ENCODE measurements at regions not wholly inside any gene's neighbourhood (a gene's known extent, or its start where the extent isn't known, plus 50 kb on each side); places are given as distances from the start of the nearest gene placed in this dataset.

DNA sequence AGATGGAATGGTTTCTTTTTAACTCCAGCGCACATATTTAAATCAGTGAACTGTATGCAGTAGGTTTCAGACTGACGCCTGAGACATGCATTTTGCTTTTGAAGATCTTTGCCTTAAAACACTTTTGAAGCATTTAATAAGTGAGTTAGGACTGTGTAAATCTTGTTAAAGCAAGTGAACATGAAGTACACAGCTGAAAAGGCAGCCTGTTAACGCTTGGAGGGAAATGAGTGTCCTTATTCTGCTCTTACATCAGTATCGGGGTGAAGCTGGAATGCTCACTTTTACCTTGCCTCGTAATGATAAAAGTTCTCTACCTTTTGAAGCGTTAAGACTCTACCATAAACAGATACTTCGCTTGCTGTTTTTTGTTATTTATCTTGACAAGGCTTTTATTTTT, 552.2 kb downstream of the ZNF608 start (continued):
- no peak for TF ChIP-seq GTF2E2 (tag; IDR thresholded peaks at IDR 0.05)

DNA sequence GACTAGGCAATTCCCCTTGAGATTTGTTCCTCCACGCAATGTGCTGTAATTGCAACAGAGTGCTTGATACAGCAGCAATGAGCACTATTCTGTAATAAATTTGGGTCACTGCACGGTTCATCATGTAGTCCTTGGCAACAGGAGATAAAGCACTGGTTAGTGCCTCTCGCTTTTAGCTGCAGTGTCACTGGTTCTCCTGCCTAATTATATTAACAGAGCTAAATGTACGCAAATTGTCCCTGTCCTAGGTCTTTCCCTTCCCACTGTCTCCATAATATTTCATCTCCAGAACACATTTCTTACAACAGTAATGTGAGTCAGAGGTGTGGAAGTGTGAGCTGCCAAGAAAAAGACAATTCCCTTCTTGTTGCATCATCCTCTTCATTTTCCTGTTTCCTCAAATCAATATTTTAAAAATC, 553.1 kb downstream of the ZNF608 start:
- DNase-seq (ENCODE audit: extremely low read depth in 1 of 4, low spot score in 3 of 4) (no peak), FAIRE-seq (no peak), ATAC-seq (no peak)
- Histone ChIP-seq H3K9ac (ENCODE audit: insufficient read depth in 1 of 2, low read depth in 2 of 2, low read length in 2 of 2) (no peak overlapping the region), H3K4me3 (no peak overlapping the region), H3K79me2 (ENCODE audit: control insufficient read depth, insufficient read depth, low read length) (no peaks in the 10 kb centered on the region), H3K4me1 (replicated peaks in 1 of 2; ENCODE audit: control insufficient read depth in 2 of 2, insufficient read depth in 2 of 2, low read length in 2 of 2) (no peaks in the 10 kb centered on the region), H3K9me1 (ENCODE audit: control insufficient read depth, insufficient read depth, low read length) (no peaks in the 10 kb centered on the region), H3K4me2 (ENCODE audit: insufficient read depth, low read length) (no peak overlapping the region), H3K27me3 (ENCODE audit: control insufficient read depth in 2 of 2, insufficient read depth in 2 of 2, low read length in 2 of 2) (no peaks in the 10 kb centered on the region), H4K20me1 (replicated peaks; ENCODE audit: control insufficient read depth, insufficient read depth, low read length) (no peaks in the 10 kb centered on the region), H3K27ac (ENCODE audit: extremely low read depth, low read depth, low read length) (no peak overlapping the region), H3K9me3 (replicated peaks; ENCODE audit: control insufficient read depth, insufficient read depth, low read depth, low read length) (no peaks in the 10 kb centered on the region), H2AFZ (ENCODE audit: low read depth, low read length) (no peak overlapping the region), H3K36me3 (ENCODE audit: control insufficient read depth, insufficient read depth, low read length) (no peaks in the 10 kb centered on the region)
- ChIA-PET CTCF (ENCODE audit: low intra/inter-chr PET ratio) (no interaction called here), POLR2A (no interaction called here)
- BruUV-seq (replicated peaks), result no TSS peak
- intact Hi-C loops (cut with micrococcal nuclease), result no loop called here
- in situ Hi-C loops (cut with MboI), result no loop called here
- 0% methylated on average over 4 of the region's 4 CpGs for WGBS (ENCODE audit: insufficient coverage, low coverage, missing lambda C conversion rate)
- TF ChIP-seq, protein P1, sequence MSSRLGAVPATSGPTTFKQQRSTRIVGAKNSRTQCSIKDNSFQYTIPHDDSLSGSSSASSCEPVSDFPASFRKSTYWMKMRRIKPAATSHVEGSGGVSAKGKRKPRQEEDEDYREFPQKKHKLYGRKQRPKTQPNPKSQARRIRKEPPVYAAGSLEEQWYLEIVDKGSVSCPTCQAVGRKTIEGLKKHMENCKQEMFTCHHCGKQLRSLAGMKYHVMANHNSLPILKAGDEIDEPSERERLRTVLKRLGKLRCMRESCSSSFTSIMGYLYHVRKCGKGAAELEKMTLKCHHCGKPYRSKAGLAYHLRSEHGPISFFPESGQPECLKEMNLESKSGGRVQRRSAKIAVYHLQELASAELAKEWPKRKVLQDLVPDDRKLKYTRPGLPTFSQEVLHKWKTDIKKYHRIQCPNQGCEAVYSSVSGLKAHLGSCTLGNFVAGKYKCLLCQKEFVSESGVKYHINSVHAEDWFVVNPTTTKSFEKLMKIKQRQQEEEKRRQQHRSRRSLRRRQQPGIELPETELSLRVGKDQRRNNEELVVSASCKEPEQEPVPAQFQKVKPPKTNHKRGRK (tag; IDR thresholded peaks at IDR 0.05), result no peak
- no peak for TF ChIP-seq JUND (IDR thresholded peaks at IDR 0.05; ENCODE audit: borderline replicate concordance, low read depth, low read length)
- TF ChIP-seq JUND (tag; IDR thresholded peaks at IDR 0.05; ENCODE audit: borderline replicate concordance, low read depth, low read length), result no peak
- TF ChIP-seq, protein P2, sequence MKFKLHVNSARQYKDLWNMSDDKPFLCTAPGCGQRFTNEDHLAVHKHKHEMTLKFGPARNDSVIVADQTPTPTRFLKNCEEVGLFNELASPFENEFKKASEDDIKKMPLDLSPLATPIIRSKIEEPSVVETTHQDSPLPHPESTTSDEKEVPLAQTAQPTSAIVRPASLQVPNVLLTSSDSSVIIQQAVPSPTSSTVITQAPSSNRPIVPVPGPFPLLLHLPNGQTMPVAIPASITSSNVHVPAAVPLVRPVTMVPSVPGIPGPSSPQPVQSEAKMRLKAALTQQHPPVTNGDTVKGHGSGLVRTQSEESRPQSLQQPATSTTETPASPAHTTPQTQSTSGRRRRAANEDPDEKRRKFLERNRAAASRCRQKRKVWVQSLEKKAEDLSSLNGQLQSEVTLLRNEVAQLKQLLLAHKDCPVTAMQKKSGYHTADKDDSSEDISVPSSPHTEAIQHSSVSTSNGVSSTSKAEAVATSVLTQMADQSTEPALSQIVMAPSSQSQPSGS (CRISPR knock-in tag; IDR thresholded peaks at IDR 0.05), result no peak
- TF ChIP-seq KDM4B (IDR thresholded peaks at IDR 0.05; ENCODE audit: borderline replicate concordance in 2 of 2, low read depth in 1 of 2), result no peak
- no peak for TF ChIP-seq SPI1 (IDR thresholded peaks at IDR 0.05; ENCODE audit: borderline replicate concordance, low read depth, low read length)
- no peak for TF ChIP-seq ZNF23 (CRISPR knock-in tag; IDR thresholded peaks at IDR 0.05)
- TF ChIP-seq, protein P3, sequence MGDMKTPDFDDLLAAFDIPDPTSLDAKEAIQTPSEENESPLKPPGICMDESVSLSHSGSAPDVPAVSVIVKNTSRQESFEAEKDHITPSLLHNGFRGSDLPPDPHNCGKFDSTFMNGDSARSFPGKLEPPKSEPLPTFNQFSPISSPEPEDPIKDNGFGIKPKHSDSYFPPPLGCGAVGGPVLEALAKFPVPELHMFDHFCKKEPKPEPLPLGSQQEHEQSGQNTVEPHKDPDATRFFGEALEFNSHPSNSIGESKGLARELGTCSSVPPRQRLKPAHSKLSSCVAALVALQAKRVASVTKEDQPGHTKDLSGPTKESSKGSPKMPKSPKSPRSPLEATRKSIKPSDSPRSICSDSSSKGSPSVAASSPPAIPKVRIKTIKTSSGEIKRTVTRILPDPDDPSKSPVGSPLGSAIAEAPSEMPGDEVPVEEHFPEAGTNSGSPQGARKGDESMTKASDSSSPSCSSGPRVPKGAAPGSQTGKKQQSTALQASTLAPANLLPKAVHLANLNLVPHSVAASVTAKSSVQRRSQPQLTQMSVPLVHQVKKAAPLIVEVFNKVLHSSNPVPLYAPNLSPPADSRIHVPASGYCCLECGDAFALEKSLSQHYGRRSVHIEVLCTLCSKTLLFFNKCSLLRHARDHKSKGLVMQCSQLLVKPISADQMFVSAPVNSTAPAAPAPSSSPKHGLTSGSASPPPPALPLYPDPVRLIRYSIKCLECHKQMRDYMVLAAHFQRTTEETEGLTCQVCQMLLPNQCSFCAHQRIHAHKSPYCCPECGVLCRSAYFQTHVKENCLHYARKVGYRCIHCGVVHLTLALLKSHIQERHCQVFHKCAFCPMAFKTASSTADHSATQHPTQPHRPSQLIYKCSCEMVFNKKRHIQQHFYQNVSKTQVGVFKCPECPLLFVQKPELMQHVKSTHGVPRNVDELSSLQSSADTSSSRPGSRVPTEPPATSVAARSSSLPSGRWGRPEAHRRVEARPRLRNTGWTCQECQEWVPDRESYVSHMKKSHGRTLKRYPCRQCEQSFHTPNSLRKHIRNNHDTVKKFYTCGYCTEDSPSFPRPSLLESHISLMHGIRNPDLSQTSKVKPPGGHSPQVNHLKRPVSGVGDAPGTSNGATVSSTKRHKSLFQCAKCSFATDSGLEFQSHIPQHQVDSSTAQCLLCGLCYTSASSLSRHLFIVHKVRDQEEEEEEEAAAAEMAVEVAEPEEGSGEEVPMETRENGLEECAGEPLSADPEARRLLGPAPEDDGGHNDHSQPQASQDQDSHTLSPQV (IDR thresholded peaks at IDR 0.05), result no peak
- TF ChIP-seq, protein P4, sequence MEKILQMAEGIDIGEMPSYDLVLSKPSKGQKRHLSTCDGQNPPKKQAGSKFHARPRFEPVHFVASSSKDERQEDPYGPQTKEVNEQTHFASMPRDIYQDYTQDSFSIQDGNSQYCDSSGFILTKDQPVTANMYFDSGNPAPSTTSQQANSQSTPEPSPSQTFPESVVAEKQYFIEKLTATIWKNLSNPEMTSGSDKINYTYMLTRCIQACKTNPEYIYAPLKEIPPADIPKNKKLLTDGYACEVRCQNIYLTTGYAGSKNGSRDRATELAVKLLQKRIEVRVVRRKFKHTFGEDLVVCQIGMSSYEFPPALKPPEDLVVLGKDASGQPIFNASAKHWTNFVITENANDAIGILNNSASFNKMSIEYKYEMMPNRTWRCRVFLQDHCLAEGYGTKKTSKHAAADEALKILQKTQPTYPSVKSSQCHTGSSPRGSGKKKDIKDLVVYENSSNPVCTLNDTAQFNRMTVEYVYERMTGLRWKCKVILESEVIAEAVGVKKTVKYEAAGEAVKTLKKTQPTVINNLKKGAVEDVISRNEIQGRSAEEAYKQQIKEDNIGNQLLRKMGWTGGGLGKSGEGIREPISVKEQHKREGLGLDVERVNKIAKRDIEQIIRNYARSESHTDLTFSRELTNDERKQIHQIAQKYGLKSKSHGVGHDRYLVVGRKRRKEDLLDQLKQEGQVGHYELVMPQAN (IDR thresholded peaks at IDR 0.05; ENCODE audit: borderline replicate concordance), result no peak

Data from K562 (cell line).